GM21619 (cell line): ENCODE measurements at regions not wholly inside any gene's neighbourhood (a gene's known extent, or its start where the extent isn't known, plus 50 kb on each side); places are given as distances from the start of the nearest gene placed in this dataset.

Source experiments
- ATAC-seq: cut with Tn5 transposase; IDR thresholded peaks from one replicate; pipeline ENCODE4 v1.9.1; 2021; ENCODE audit not compliant: unreplicated experiment

DNA sequence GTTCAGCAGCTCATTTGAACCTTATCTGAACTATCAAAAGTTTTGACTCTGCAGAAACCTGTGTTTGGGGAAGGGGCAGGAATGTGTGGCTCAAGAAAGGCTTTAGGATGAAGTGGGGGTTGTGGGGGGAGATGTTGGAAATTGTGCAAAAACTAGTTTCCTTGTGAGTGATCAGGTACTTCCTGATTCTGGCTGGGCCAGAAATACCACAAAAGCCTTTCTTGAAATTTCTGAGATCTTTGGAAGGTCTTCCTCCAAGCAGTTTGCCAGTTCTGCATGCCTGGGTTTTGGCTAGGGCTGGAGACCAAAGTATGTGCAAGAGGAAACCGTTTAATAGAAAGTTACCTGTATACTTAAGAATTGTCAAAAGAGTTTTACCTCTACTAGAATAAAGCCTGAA is 116.6 kb downstream of the BMP2 start:
- no peak for ATAC-seq

GRCh38 chr20:6886065-6886729 is 118.7 kb downstream of the BMP2 start:
- ATAC-seq: no peak

- no peak for ATAC-seq
These were observed 120.5 kb downstream of the BMP2 start for GRCh38 chr20:6887966-6888365.

GRCh38 chr20:6888736-6889395 is 121.4 kb downstream of the BMP2 start:
- ATAC-seq: no peak

DNA sequence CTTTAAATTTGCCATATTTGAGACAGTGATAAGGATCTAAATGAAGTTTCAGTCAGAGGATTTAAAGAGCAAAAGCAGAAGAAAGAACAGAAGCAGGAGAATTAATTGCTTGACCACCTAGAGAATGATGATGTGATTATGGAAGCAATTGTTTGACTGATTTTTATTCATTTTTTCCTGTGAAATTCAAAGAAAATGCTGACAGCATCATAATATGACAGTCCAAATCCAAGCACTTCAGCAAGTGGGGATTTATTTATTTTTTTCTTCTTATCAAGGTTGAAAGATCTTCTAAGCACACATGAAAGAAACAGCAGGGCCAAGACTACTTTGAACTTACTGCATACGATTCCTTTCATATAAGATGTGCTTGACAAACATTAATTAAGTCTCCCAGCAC is 125.2 kb downstream of the BMP2 start:
- ATAC-seq: no peak

DNA sequence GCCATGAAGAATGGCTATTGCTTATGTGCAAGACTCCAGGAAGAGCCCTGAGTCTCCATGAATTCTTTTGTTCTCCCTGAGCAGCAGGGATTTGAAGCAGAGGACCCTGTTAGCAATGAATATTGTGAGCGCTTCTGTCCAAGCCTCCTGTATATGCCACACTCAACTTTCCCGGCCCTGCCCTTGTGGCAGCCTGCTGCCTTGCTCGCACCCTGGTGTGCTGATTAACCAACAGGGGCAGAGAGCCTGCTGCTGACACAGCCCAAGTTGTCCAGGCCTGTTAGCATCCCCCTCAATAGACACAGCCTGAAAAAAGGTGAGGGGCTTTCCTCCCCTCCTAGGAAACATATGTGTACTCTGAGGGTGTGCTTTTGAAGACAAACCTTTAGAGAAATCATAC is 131.4 kb downstream of the BMP2 start:
- no peak for ATAC-seq

DNA sequence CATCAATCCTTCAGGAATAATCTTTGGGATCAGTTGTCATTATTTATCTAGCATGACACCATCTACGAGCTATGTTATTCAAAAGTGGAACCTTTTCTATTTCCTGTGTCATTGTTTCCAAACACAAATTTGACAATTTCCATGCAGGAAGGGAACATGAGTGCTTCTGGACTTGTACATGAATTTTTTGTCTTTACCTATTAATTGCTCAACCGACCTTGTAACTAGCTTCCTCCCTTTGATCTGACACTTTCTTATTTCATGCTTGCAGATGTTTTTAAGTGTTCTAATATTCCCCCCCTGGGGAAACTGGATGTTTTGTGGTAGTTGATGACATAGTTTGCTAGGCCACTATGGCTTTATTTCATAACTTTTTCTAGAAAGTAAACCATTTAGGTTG is 139.4 kb downstream of the BMP2 start:
- no peak for ATAC-seq

DNA sequence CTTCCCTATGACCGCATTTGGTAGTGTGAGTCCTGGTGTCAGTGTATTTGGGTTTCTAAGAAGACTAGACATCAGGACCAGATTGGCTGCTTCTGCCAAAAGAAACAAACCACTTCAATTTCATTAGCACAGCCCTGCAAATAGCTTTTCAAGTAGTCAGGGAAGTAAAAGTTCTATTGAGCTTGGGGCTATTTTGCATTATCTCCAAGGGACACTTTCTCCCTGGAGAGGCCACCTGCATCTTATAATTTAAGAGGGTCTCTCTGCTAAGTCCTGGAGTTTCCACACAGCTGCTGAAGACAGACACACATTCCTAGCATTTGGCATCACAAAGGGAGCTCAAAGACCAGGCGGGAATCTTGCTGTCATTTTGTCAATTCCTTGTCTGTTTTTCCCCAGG is 141.2 kb downstream of the BMP2 start:
- ATAC-seq: no peak

- ATAC-seq: no peak
These were observed 142.1 kb downstream of the BMP2 start for GRCh38 chr20:6909608-6910007.

GRCh38 chr20:6914986-6915385 is 147.5 kb downstream of the BMP2 start:
- no peak for ATAC-seq

DNA sequence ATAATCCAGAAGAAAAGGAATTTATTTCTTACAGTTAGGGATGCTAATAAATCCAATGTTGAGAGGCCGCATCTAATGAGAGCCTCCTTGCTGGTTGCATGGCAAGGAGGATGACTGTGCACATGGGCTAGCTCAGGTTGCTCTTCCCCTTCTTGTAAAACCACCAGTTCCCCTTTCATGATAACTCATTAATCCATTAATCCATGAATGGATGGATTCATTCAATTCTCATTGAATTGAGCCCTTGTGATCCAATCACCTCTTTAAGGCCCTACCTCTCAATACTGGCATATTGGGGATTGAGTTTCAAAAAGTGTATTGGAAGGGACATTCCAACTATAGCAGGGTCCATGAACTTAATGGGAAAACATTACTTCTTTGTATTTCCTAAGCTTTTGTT is 149.5 kb downstream of the BMP2 start:
- ATAC-seq: no peak

DNA sequence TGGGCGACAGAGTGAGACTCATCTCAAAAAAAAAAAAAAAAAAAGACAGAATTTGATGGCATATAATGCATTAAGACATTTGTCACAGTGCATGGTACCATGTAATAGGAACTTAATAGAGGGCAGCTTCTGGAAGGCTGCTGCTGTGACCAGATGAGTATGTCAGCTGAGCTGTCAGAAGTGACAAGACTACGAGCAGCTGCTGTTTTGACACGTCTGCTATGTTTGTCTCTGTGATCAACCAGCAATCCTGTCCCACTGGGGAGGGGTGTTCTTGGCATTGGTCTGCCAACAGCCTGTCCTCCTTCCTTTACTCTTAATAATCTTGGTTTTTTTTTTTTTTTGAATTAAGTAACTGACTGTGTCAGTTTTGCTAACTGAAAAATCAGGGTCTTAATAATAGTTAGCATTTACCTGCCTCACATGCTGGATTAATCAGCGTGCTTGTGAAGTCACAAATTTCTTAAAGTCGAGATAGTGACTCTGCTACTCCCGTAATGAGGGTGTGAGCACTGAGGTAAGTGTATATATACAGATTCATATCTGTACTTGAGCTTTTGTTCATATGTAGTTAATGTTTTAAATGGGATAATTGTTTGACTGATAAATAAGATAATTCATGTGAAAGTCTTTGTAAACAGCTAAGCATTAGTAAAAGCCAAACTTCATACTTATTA is 152.4 kb downstream of the BMP2 start:
- ATAC-seq: no peak

GRCh38 chr20:6920991-6921613 is 153.6 kb downstream of the BMP2 start:
- ATAC-seq: no peak

DNA sequence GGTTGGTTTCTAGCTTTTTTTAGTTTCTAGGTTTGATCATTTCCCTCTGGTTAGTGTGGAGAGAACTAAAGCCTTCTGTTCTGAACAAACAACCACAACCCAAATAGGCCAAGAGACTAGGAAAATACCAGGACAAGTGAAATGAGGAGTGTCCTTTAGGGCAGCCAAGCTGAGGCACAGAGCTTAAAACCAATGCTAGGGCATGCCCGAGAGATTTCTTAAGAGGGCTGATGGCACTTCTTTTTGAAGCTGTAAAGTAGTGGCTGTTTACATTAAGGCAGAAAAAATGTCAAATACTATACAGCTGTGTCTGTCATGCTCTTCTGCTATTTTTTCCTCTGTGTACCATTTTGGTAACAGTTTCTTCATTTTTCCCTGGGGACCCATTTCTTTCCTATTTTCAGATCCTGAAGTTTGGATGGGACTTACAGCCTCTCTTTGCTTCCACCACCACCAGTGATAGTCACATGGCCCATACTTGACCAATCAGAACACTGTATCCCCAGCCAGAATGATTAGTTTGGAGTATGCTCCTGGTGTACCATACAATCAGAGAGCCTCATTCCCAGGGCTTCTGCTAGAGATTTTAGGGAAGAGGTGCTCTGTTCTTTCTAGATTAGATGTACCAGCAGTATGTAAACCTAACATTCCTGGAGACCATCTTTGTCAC is 154.4 kb downstream of the BMP2 start:
- no peak for ATAC-seq

GRCh38 chr20:6924681-6925080 is 157.2 kb downstream of the BMP2 start:
- no peak for ATAC-seq

GRCh38 chr20:6925744-6926278 is 158.3 kb downstream of the BMP2 start:
- no peak for ATAC-seq

GRCh38 chr20:6940048-6940447 is 172.6 kb downstream of the BMP2 start:
- ATAC-seq: no peak

DNA sequence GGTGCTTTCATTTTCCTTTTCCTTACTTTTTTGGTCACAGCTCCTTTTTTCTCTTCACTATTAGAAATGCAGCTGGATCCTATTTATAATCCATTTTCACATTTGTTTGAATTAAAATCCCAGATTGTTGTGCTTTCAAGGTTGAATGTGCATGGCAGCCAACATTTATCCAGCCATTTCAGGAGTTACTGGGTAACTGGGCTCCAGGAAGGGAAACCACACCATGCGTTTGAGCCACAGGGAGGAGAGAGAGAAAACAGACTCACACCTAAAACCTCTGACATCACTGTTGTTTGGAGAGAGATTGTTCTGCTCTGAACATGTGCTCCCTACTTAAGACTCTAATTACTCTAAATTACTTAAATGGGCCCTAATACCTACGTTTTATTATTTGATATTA is 173.4 kb downstream of the BMP2 start:
- no peak for ATAC-seq

DNA sequence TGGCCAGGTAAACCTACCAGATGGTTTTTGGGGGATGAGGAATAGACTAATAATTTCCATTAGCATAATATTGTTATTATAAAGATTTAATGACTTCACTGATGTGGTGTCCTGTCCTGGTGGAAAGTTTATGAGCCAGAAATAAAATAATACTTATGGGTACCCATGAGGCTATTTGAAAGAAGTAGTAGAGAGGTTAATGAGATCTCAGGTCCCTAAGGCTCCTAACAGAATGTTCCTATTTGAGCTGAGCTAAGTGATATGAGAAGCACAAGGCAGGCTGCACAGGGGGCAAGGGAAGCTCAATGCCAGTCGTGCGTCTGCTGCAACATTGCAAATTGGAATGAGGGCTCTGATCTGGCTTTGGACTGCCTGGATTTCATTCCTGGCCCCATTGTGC is 174.1 kb downstream of the BMP2 start:
- no peak for ATAC-seq

GRCh38 chr20:6942266-6942665 is 174.8 kb downstream of the BMP2 start:
- no peak for ATAC-seq

DNA sequence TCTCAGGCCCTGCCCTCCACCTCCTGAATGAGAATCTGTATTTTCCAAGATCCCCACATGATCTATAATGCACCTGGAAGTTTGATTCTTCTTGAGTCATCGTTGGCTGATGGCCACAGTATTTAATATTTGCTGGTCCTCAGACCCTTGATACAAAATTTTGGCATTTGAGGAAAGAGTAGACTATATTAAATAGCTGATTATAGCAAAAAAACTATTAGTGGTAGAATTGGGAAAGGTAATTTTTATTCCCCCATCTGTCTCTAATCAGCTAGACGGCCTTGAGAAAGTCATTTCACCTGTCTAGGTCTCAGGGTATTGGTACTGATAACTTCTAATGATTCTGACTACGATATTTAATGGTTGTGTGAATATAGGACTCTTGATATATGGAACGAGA is 176.8 kb downstream of the BMP2 start:
- no peak for ATAC-seq
